Activated CD8-positive, alpha-beta memory T cell treated with anti-CD3 and anti-CD28 coated beads for 36 hours (primary cell): ENCODE measurements at regions not wholly inside any gene's neighbourhood (a gene's known extent, or its start where the extent isn't known, plus 50 kb on each side); places are given as distances from the start of the nearest gene placed in this dataset.
"Not testable (repeated sequence)": the region's sequence is repeated elsewhere in the genome, so short reads cannot be mapped to it uniquely, and the experiment has no call there.

Experiments used
- CTCF ChIA-PET: fragments of 350-600 bp; sonication (Branson Sonifier 250); formaldehyde crosslinking; loops from one replicate; lab custom pipeline; 2021; ENCODE audit warnings: antibody characterized with exemption; lab: Charles Lee
- POLR2A ChIA-PET: fragments of 350-600 bp; sonication (Branson Sonifier 250); formaldehyde crosslinking; loops from one replicate; lab custom pipeline; 2021; ENCODE audit warnings: antibody characterized with exemption; lab: Charles Lee

- ChIA-PET POLR2A (no interaction called here), CTCF (no interaction called here)
These were observed 246.7 kb downstream of the ETV1 start for GRCh38 chr7:13742811-13743210.

- POLR2A ChIA-PET: no interaction called here
- CTCF ChIA-PET: no interaction called here
These were observed 246.2 kb downstream of the ETV1 start for GRCh38 chr7:13743226-13743625.

- CTCF ChIA-PET: interaction anchor here (1.4 kb wide), 1 partner anchor 11 kb away, joined by 3 read pairs; no protein-coding TSS in a partner anchor
- POLR2A ChIA-PET: no interaction called here
These were observed 243.9 kb downstream of the ETV1 start for GRCh38 chr7:13745530-13745929.

- CTCF ChIA-PET: no interaction called here
- POLR2A ChIA-PET: no interaction called here
These were observed 240.5 kb downstream of the ETV1 start for GRCh38 chr7:13748998-13749397.

GRCh38 chr7:13749636-13750035 lies 239.8 kb downstream of the ETV1 start:
- ChIA-PET POLR2A (interaction anchor here (0.6 kb wide), 1 partner anchor 51 kb away, joined by 3 read pairs; no protein-coding TSS in a partner anchor), CTCF (no interaction called here)

- CTCF ChIA-PET: no interaction called here
- POLR2A ChIA-PET: no interaction called here
These were observed 237.7 kb downstream of the ETV1 start for GRCh38 chr7:13751766-13752165.

- ChIA-PET CTCF (no interaction called here), POLR2A (no interaction called here)
These were observed 231.6 kb downstream of the ETV1 start for GRCh38 chr7:13757841-13758240.

GRCh38 chr7:13765853-13766252 lies 223.6 kb downstream of the ETV1 start:
- CTCF ChIA-PET, POLR2A ChIA-PET: not testable (repeated sequence)

GRCh38 chr7:13770305-13770704 lies 219.2 kb downstream of the ETV1 start:
- POLR2A ChIA-PET: no interaction called here
- CTCF ChIA-PET: no interaction called here

- ChIA-PET CTCF (no interaction called here), POLR2A (no interaction called here)
These were observed 214.5 kb downstream of the ETV1 start for GRCh38 chr7:13774976-13775375.

GRCh38 chr7:13777242-13777641 lies 212.2 kb downstream of the ETV1 start:
- ChIA-PET POLR2A (no interaction called here), CTCF (no interaction called here)

- ChIA-PET POLR2A (no interaction called here), CTCF (no interaction called here)
These were observed 210.5 kb downstream of the ETV1 start for GRCh38 chr7:13778967-13779366.

- ChIA-PET CTCF (no interaction called here), POLR2A (no interaction called here)
These were observed 198.9 kb downstream of the ETV1 start for GRCh38 chr7:13790611-13791010.

GRCh38 chr7:13792208-13792607 lies 197.3 kb downstream of the ETV1 start:
- CTCF ChIA-PET: no interaction called here
- POLR2A ChIA-PET: no interaction called here

- ChIA-PET CTCF (no interaction called here), POLR2A (no interaction called here)
These were observed 195.5 kb downstream of the ETV1 start for GRCh38 chr7:13793926-13794325.

GRCh38 chr7:13794581-13794980 lies 194.9 kb downstream of the ETV1 start:
- POLR2A ChIA-PET: no interaction called here
- CTCF ChIA-PET: no interaction called here

- ChIA-PET POLR2A (no interaction called here), CTCF (no interaction called here)
These were observed 191.9 kb downstream of the ETV1 start for GRCh38 chr7:13797545-13797944.

- CTCF ChIA-PET: no interaction called here
- POLR2A ChIA-PET: no interaction called here
These were observed 188.6 kb downstream of the ETV1 start for GRCh38 chr7:13800694-13801448.

- POLR2A ChIA-PET: no interaction called here
- CTCF ChIA-PET: no interaction called here
These were observed 187.8 kb downstream of the ETV1 start for GRCh38 chr7:13801669-13802068.

GRCh38 chr7:13802651-13803050 lies 186.8 kb downstream of the ETV1 start:
- ChIA-PET CTCF (no interaction called here), POLR2A (no interaction called here)

GRCh38 chr7:13803134-13803533 lies 186.3 kb downstream of the ETV1 start:
- POLR2A ChIA-PET: no interaction called here
- CTCF ChIA-PET: interaction anchor here (1.3 kb wide), 1 partner anchor 49 kb away, joined by 4 read pairs; no protein-coding TSS in a partner anchor
